Gastrocnemius medialis (tissue), 4 donors: ENCODE measurements at regions not wholly inside any gene's neighbourhood (a gene's known extent, or its start where the extent isn't known, plus 50 kb on each side); places are given as distances from the start of the nearest gene placed in this dataset.

Experiments
- CTCF ChIP-seq, 5 experiments: fragments of 450-650 bp in 3 of 5; fragments of 200-600 bp in 2 of 5; sonication (generic) in 2 of 5; IDR thresholded peaks in 4 of 5; conservative IDR thresholded peaks in 1 of 5; 1 replicate in 4 of 5; 2 replicates in 1 of 5; pipeline ENCODE4 v1.5.1; 2016 to 2019; ENCODE audit warnings: antibody characterized with exemption in 5 of 5, mild to moderate bottlenecking in 3 of 5, moderate library complexity in 3 of 5
- POLR2A ChIP-seq, 2 donors: fragments of 450-650 bp; IDR thresholded peaks; one replicate each; pipeline ENCODE4 v1.6.1; 2017; ENCODE audit warnings: antibody characterized with exemption in 2 of 2, mild to moderate bottlenecking in 2 of 2, moderate library complexity in 2 of 2

- TF ChIP-seq POLR2A (IDR thresholded peaks at IDR 0.05) (no peak), CTCF (IDR thresholded peaks at IDR 0.05 in 4 of 5, conservative IDR thresholded peaks at IDR 0.05 in 1 of 5) (no peak)
Observed at GRCh38 chr3:127389420-127389819, 101.6 kb upstream of the PRR20G start.
